VCaP (cell line): ENCODE measurements at regions not wholly inside any gene's neighbourhood (a gene's known extent, or its start where the extent isn't known, plus 50 kb on each side); places are given as distances from the start of the nearest gene placed in this dataset.

Experiments
- H3K27ac ChIP-seq: fragments of 450-650 bp; 2 replicates; pipeline ENCODE4 v1.5.1; 2017
- TF ChIP-seq, protein P1 (sequence below): fragments of 450-650 bp; conservative IDR thresholded peaks from 2 replicates; pipeline ENCODE4 v1.5.1; 2017; ENCODE audit warnings: mild to moderate bottlenecking, moderate library complexity

DNA sequence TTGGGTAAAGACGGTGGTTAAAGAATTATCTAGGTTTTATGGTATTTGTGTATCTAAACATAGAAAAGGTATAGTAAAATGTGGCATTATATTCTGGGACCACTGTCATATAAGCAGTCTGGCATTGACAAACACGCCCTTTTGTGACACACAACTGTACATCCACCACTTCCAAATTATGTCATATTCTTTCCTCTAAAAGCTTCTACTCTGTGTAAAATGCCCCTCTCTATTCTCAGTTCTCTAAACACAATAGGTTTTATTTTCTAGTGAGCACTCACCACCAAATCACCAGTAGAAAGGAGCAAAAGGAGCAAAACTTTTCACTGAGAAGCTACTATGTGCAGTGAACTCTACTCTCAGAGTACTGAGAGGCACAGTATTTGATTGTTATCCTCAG, 88.1 kb upstream of the PIEZO2 start:
- TF ChIP-seq, protein P1, sequence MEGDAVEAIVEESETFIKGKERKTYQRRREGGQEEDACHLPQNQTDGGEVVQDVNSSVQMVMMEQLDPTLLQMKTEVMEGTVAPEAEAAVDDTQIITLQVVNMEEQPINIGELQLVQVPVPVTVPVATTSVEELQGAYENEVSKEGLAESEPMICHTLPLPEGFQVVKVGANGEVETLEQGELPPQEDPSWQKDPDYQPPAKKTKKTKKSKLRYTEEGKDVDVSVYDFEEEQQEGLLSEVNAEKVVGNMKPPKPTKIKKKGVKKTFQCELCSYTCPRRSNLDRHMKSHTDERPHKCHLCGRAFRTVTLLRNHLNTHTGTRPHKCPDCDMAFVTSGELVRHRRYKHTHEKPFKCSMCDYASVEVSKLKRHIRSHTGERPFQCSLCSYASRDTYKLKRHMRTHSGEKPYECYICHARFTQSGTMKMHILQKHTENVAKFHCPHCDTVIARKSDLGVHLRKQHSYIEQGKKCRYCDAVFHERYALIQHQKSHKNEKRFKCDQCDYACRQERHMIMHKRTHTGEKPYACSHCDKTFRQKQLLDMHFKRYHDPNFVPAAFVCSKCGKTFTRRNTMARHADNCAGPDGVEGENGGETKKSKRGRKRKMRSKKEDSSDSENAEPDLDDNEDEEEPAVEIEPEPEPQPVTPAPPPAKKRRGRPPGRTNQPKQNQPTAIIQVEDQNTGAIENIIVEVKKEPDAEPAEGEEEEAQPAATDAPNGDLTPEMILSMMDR: no peak
- H3K27ac ChIP-seq: no peak overlapping the region

DNA sequence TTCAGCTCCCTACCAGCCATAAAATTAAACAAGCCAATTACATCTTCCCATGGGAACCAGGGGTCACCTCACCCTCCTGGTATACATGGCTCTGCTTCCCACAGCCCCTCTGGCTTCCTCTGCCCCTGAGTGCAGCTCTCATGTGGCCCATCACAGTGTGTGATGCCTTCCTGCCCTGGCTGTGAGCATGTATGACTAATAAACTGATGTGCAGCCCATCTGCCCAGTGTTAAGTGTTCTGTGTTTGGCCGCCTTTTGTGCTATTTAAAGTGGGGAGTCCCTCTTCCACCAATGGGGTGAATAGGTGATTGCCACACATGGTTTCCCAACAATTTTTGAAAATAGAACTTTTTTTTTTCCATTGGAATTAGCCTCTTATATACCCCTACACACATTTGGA, 87.7 kb upstream of the PIEZO2 start:
- H3K27ac ChIP-seq: no peak overlapping the region
- TF ChIP-seq, protein P1: no peak

DNA sequence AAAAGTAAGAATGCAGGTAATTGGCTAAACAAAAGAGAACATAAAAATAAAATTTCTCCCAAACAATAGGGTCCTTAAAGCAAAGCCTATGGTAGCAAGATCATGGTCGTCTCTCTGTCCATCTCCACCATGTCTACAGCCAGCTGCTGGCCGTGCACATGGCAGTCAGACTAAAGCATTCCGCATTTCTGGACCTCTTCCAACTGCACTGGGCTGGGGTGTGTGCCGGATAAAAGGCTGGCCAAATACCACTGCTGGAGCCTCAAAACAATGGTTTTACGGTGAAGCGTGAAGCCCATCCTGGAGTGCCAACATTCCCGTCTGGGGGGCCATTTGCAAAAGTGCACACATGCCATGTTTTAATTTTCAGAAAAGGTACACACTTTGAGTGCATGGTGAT, 74.8 kb upstream of the PIEZO2 start:
- TF ChIP-seq, protein P1: no peak
- H3K27ac ChIP-seq: no peak overlapping the region

DNA sequence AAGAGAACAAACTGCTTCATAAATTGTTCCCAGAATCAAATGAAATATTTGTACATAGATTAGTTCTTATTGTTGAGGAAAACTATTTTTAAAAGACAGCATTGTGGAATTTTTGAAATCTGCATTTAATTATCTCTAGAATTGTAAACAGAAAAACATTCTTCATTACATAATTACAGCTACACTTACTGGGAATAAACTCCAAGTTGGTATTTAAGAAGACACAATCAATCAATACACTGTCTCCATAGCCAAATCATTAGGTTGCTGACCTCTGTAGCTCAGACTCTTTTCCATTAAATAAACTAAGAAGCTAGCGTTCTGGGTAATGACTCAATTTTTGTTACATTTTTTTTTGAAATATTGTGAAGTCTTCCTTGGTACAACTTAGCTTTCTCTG, 70.2 kb upstream of the PIEZO2 start:
- TF ChIP-seq, protein P1: no peak

DNA sequence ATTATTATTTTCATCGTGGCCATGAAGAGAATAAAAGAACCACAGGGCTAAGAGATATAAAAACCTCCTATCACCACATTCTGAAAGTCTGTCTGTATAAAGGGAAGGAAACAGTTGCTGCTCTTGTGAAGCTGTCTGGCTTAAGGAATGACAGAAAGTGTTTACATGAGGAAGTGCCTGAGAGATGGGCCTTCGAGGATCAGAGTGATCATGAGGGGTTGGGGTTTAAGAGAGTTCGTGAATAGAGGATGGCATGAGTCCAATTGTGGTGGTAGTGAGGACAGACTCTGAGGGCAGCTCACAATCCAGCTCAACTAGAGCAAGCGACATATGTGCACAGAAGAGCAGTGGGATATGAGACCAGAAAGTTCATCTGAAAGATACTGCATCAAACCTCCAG, 65.8 kb upstream of the PIEZO2 start:
- TF ChIP-seq, protein P1: no peak
- H3K27ac ChIP-seq: no peak overlapping the region

More for the DNA sequence above, 70.2 kb upstream of the PIEZO2 start:
- no peak overlapping the region for H3K27ac ChIP-seq

DNA sequence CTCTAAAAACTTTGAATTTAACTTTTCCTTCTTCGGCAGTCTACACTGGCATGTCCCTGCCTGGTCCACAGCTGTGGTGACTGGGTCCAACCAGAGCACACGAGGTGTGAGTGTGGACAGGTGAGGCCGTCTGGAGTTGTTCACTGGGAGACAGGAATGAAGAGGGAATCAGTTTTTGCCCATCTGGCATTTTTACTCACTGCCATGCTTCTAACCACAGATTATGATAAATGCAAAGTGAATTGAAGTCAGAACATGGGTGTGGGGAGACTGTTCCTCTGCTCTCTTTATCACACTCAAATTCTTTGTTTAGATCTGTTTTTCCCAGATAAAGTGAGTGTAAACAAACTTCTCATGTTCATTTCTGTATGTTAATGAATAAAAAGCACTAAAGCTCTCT, 54.7 kb upstream of the PIEZO2 start:
- H3K27ac ChIP-seq: no peak overlapping the region
- TF ChIP-seq, protein P1: no peak

DNA sequence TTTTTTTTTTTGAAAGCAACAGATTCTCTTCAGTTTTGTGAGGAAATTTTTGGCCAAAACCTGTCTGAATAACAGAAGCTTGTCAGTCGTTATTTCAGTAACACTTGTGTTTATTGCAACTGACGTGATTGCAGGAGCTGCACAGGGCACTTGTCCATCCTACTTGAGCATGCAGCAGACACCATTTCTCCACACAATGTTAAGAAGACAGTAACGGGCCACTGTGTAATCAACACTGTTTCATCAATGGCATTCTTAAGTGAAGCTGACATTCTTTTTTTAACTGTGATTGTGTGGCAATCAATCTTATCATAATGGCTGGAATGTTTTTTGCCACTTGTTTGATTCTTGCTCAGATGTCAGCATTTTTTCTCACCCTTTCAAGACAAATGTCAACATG, 50.1 kb upstream of the PIEZO2 start:
- no peak overlapping the region for H3K27ac ChIP-seq
- TF ChIP-seq, protein P1: no peak
